CD4-positive, alpha-beta T cell treated with Interleukin-17A for 4 hours (primary cell): ENCODE measurements at regions not wholly inside any gene's neighbourhood (a gene's known extent, or its start where the extent isn't known, plus 50 kb on each side); places are given as distances from the start of the nearest gene placed in this dataset.

Source experiments
- DNase-seq: peaks from one replicate; pipeline ENCODE4 v3.0.0-alpha.2; 2020; ENCODE audit warnings: mixed read lengths

GRCh38 chr21:38165466-38166172 lies 91.2 kb upstream of the KCNJ15 start:
- no peak for DNase-seq

DNA sequence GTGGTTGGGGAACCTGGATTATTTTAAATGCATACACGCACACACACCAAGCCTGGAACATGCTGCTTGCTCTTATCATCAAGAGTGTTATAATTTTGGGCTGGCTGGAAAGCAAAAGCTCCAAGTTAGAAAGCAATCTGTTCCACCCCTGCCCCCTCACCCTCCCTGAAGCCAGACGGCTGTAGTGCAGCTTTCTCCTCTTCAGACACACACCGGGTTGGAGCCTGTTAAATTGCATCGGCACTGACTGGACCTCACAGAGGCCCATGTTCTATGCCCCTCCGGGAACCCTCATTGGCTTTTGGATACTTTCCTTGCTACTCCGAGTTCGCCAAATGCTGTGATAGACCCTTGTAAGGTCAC lies 90.6 kb upstream of the KCNJ15 start:
- DNase-seq: no peak

DNA sequence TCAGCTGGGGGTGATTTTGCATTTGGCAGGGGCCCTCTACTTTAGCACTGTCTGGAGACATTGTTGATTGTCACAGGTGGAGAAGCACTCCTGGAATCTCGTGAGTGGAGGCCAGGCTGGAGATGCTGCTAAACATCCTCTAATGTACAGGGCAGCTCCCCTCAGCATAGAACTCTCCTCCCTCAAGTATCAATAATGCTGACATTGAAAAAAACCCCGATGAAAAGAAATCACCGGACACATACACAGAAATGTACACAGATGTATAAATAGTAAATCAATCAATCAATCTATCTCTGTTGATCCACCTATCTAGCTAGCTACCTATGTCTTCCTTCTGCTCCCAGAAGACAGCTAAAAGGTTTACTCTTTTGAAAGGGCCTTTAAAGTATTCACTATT lies 89.4 kb upstream of the KCNJ15 start:
- no peak for DNase-seq

DNA sequence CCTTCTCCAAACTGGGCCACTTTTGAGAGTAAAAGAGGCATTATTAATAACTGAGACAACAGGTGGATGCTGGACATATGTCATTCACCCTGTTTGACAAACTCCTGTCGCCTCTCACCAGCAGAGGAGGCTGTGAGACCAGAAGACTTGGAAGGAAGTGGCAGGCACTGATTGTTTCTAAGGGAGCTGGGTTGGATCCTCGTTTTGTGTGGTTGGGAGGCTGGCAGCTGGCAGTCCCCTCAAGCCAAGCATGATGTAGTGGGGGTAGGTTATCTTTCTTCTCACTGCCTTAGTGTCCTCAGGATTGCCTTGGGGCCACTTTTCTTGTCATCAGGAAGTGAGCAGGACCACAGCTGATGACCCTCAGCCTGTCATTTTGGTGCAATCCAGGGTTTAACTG lies 86.5 kb upstream of the KCNJ15 start:
- peak; percentile 23 for DNase-seq

DNA sequence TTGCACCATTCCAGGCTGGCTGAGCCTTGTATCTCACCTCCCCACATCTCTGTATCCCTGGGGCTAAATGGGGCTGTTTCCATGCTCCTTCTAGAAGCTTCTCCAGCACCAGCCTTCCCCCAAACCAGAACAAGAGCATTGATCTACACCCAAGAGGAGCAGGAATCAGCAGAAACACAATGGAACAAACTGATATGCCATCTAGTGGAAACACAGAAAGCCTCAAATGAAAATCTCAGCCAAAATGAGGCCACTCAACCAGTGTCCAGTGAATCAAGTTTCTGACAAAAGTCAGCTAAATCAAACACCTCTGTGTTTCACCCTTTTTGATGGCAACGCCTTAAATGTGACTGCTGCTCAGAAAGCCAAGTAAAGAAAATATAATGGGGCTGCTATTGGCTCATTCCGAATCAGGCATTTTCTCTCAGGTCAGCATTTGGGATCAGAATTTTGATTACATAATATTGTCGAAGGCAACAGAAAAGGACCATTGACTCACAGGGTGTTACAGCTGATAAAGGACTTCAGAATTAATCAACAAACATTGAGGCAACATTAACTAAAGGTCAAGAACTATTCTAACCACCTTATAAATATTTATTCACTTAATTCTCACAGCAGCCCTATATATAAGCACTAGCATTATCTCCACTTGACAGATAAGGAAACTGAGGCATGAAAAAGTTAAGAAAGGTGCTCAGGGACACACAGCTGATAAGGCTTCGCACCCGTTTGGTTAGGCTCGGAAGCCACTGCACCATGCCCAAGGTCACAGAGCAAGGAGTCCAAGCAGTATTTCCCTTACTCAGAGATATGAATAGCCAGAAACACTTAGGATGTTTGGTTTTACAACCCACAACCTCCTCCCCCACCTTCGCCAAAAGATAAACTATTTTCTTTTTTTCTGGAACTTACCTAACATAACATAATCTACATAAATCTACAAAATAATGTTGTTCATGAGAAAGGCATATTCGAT lies 85.8 kb upstream of the KCNJ15 start:
- DNase-seq: no peak

DNA sequence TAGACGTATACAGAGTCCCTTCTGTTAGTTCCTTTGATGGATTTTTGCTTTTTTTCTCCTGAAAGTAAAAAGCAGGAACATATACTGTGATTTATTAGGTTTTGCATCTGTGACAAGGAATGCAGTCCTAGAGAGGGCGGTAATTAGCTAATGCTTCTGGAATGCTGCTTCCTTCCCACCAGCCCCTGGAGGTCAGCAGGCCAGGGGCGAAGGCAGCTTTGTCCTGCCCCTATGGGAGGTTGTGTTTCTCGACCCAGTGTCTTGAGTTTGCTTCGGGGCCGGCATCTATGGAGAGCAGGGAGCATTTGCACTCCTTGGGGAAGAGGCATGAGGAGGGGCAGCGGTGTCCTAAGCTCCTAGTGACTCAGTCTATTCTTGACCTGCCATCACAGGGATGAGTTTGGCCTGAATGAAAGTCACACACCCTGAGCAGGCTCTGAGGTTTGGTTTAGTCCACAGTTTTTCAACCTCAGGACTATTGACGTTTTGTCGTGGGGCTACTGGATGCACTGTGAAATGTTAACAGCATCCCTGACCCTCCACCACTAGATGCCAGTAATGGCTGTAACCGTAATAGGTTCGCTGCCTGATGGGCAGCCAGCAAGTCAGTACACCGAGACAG lies 85.0 kb upstream of the KCNJ15 start:
- DNase-seq: no peak

DNA sequence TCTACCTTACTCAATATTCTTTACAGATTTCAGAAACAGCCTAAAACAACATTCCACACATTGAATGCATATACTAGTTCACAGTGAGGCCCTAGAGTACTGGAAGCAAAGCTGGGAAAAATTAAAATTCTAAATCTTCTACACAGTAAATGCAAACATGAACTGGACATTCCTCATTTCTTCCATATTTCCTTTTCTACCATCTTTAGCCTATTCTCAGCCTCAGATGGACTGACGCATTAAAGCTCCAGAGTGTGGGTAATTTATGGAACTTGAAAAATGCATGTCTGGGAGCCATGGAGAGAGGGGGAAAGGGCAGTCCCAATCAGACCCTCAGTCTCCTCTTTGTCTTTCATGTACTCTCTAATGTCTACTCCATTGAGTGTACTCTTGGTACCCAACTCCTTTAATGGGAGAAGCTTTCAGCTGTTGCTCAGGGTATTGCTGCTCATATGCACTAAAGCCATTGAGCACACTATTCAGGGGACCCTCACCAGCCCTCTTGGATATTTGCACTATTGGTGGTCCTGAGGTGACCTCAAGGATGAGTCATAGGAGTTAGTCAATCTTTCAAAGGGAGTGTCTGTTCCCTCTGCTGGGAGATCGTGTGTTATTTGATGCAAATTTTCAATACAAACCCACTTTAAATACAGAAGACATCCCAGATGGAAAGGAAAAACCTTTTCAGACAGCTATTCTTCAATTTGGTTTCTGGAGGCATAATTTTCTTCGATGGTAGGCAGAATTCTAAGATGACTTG lies 83.3 kb upstream of the KCNJ15 start:
- DNase-seq: no peak

- no peak for DNase-seq
These were observed 81.5 kb upstream of the KCNJ15 start for GRCh38 chr21:38175306-38175705.

DNA sequence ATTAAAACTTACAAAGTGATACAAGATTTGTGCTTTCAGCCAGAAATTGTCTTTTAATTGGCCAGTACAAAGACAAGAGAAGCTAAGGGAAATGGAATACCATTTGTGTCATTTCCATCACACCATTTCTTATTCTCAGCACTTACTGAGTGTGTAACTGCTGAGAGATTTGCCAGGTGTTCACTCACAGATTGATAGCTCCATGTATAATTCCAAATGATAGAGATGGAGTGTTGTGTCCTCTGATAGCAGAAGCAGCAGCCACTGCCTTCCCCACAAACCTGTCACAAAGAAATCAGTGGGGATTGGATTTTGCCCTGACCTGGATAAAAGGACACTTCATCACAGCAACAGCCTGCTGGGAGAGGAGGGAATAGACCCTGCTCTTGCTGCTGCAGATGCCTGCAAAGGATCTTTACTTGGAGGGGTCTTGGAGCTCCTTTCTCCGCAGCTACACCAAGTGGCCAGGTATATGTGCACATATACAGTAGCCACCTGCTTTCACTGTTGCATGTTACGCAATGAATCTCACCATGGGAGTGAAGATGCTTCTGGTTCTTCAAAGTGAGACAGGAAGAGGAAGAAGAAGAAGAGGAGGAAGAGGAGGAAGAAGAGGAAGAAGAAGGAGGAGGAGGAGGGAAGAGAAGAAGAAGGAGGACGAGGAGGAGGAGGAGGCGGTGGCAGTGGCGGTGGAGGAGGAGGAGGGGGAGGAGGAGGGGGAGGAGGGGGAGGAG lies 78.7 kb upstream of the KCNJ15 start:
- DNase-seq: no peak

- no peak for DNase-seq
These were observed 77.9 kb upstream of the KCNJ15 start for GRCh38 chr21:38178653-38179470.

DNA sequence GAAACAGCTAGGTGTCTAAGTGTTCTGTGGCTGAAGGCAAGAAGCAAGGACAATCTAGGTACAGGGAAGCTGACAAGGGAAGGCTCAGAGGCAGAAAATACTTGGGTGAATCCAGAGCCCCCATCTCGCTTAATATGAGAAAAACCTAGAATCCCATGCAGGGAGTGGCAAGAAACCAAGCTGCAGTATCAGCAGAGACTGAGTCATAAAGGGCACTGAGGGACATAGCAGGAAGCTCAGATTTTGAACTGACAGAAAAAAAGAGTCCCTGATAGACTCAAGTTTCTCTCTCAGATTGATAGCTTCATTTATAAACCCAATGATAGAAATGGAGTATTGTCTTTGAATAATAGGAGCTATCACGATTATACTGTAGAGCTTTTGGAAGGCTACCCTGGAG lies 77.3 kb upstream of the KCNJ15 start:
- DNase-seq: no peak

DNA sequence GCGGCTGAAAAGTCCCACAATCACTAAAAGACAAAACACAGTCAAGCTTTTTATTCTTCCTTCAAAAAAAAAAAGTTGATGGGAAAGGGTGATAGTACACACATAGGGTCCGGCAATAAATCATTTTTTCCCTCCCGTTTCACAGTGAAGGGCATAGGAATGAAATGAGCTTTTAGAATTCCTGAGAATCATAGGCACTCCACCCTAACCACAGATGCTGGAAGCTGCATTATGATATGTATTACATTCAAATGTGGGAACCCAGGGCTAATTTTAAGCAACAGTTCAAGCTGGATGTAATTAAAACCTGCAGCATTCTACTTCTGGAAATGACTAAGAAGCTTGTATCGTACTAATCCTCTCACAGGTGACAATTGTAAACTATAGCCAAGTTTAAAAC lies 75.7 kb upstream of the KCNJ15 start:
- DNase-seq: no peak

DNA sequence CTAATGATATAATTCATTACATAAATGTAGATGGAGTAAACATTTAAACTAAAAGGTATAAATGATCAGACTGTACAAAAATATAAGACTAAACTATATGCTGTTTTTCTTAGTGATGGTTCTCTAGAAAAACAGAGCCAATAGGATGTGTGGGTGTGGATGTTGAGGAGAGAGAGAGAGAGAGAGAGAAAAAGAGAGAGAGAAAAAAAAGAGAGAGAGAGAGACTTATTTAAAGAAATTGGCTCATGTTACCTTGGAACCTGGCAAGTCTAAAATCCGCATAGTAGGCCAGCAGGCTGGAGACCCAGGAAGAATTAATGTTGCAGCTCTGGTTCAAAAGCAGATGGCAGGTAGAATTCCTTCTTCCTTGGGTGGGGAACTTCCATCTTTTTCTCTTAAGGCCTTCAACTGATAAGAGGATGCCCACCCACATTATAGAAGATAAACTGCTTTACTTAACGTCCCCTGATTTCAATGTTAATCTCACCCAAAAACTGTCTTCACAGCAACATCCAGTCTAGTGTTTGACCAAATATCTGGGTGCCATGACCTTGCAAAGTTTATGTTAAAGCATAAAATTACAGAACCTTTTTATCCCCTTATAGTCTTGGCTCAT lies 74.3 kb upstream of the KCNJ15 start:
- no peak for DNase-seq

DNA sequence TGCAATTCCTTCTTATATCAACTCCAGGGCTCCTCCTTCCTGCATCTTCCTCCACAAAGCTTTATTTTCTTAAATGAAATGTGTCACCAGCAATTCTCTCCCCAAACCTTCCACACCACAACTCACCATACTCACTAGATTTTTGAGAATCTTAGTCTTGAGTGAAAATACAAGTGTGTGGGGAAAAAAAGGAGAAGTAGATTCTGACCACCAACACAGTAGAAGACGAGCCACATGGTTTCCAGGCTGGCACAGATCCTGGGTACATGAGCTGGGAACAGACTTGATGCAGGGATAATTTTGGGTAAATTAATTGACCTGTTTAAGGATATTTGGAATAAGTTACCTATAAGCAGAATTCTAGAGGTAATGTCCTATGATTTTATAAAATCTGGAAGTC lies 72.8 kb upstream of the KCNJ15 start:
- no peak for DNase-seq

GRCh38 chr21:38186661-38187270 lies 70.0 kb upstream of the KCNJ15 start:
- no peak for DNase-seq

DNA sequence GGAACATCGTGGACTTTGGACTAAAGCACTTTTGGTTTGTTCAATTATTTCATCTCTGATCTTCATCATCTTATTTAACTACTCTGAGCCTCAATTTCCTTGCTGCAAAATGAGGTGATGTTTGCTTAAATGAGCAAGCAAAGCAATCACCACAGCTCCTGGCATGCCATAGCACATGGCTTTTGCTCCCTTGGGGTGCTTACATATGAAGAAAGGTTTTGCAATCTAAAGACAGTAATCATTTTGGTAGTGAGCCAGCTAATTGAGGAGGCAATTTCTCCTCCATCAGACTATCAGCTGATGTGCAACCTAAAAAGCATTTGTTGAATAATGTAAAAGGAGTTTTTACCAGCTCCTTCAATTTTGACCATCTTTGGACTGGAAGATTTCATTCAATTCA lies 68.8 kb upstream of the KCNJ15 start:
- DNase-seq: no peak

- DNase-seq: no peak
These were observed 60.8 kb upstream of the KCNJ15 start for GRCh38 chr21:38196036-38196435.

- DNase-seq: no peak
These were observed 54.0 kb upstream of the KCNJ15 start for GRCh38 chr21:38202811-38203210.

GRCh38 chr21:38203229-38203628 lies 53.6 kb upstream of the KCNJ15 start:
- no peak for DNase-seq

DNA sequence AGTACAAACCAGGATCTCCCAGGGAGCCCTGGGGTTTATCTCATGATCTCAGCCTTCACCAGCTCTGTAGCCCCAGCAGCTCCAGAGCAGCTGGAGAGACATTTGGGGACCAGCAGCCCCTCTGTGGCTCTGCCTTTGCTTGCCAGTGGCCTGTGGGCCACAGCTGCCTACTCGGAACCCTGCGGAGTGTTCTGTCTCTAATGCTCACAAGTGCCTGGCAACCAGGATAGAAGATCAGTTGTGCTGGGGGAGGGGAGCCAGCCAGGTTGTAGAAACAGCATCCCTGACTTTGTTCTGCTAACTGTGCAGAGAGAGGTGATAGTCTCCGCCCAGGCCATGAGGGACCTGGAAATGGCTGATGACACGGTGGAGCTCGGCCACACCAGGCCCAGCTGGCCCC lies 50.9 kb upstream of the KCNJ15 start:
- no peak for DNase-seq

GRCh38 chr21:38206646-38207045 lies 50.1 kb upstream of the KCNJ15 start:
- DNase-seq: no peak
